NCI-H526 (cell line): ENCODE measurements at regions not wholly inside any gene's neighbourhood (a gene's known extent, or its start where the extent isn't known, plus 50 kb on each side); places are given as distances from the start of the nearest gene placed in this dataset.
"Not testable (repeated sequence)": the region's sequence is repeated elsewhere in the genome, so short reads cannot be mapped to it uniquely, and the experiment has no call there.

Experiments used
- DNase-seq, 2 experiments: peaks; one replicate each; lab custom pipeline; 2025; lab: John Stamatoyannopoulos, UW

DNA sequence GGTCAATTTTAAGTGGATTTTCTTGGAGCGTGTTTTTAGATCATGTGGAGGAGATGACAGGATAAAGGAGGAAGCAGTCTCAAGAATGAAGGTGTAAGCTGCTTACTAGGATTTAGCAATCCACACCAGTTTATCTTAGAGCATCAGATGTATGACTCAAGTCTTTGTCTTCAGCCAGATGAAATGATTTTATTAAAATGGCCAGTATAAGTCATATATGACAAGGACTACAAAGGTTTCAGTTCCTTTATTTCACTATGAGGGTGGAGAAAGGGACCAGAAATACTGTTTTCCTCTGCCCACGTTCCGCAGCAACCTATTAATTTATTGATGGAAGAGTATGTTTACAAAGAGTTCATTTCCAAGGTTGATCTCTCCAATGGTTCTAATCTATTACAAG lies 970.5 kb upstream of the SLC39A10 start:
- DNase-seq: no peak

DNA sequence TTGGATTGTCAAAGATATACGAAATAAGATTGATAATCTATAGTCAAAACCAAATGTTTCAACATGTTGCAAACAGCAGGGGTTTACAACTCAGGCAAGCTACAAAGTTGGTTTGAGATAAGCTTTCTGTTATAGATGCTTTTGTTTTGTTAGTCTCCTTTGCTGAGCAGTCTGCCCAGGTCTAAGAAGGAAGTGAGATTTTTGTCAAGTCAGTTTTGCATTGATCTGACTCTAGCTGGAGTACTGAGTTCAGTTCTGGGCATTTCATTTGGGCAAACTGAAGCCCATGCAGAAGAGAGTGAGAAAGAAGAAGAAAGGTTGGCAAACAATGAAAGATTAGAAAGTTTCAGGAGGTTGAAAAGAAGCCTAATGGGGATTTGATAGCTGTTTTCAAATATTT lies 983.0 kb upstream of the SLC39A10 start:
- no peak for DNase-seq

DNA sequence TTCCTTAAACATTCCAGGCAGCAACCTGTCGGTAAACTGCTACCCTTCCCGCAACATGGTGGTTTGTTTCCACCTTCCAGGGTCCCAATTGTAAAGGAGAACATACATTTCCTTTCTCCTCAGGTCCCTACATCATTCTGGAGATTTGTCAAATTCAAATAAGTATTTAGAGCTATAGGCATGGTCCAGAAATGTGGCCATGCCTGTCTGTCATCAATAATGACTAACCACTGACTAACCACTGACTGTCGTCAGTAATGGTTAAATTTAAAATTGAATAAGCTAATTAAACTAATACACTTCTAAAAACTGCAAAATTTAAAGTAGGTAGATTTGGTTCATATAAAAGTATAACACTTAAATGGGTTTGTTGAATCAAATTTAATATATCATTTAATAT lies 984.0 kb upstream of the SLC39A10 start:
- DNase-seq: no peak

DNA sequence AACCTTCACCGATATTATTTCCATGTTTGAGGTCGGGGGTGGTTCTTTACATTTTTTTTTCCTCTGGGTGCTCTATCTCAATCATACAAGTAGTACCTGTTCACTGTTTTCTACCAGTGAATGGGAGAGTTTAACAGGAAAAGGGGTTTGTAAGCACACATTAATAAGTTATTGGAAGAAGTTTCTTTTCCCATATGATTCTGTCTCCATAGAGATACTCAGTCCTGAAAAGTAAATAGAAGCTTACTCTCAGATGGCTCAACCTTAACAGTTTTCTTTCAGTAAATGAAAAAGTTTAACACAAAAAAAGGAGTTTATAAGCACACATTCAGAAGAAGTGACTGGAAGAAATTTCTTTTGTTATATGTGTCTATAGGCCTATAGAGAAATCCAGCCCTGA lies 995.6 kb upstream of the SLC39A10 start:
- DNase-seq: no peak

DNA sequence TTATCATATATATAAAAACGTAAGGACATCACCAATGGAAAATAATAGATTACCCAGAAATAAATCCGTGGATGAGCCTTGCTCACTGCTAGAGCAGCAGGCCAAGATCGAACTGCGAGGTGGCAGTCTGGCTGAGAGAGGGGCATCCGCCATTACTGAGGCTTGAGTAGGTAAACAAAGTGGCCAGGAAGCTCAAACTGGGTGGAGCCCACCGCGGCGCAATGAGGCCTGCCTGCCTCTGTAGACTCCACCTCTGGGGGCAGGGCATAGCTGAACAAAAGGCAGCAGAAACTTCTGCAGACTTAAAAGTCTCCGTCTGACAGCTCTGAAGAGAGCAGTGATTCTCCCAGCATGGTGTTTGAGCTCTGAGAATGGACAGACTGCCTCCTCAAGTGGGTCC lies 1018.0 kb upstream of the SLC39A10 start:
- DNase-seq: not testable (repeated sequence)

DNA sequence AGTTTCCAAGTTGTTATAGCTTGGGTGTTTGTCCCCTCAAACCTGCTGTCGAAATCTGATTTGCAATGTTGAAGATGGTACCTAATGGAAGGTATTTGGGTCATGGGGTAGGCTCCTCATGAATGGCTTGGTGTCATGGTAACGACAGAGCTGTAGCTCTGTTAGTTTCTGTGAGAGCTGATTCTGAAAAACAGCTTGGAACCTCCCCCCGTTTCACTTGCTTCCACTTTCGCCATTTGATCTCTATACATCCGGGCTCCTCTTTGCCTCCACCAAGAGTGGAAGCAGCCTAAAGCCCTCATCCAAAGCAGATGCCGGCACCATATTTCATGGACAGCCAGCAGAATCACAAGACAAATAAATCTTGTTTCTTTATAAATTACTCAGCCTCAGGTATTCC lies 1035.1 kb upstream of the SLC39A10 start:
- no peak for DNase-seq

DNA sequence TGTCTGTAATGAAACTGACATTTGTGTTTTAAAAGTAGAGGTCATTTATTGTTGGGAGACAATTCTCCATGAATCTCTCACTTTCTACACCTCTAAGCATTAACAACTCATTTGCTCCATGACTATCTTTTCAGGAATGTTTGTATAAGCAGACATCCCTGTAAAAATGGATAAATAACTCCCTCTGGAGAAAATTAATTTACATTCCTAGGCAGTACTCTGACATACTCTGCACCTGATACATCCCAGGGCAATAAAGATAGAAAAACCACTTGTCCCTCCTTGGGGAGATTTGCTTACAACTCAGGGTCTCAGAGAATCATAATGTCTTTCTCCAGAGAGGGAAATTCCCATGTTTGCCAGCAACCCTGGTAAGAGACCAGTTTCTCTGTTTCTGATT lies 1037.7 kb upstream of the SLC39A10 start:
- no peak for DNase-seq

DNA sequence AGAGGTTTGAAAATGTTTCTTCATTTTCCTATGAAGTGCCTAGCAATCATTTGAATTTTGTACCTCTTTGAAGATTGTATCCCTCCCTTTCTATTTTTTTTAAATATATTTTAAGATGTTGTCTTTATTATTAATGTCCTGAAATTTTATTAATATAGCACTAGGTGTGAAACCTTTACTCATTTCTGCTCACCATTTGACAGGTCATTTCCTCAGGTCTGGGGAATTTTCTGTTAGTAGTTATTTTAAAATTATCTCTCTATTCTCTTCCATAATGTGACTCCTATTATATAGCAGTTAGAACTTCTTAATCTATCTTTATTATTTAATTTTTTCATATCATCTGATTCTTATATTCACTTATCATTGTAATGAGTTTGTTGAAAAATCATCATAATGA lies 1038.6 kb upstream of the SLC39A10 start:
- DNase-seq: no peak

DNA sequence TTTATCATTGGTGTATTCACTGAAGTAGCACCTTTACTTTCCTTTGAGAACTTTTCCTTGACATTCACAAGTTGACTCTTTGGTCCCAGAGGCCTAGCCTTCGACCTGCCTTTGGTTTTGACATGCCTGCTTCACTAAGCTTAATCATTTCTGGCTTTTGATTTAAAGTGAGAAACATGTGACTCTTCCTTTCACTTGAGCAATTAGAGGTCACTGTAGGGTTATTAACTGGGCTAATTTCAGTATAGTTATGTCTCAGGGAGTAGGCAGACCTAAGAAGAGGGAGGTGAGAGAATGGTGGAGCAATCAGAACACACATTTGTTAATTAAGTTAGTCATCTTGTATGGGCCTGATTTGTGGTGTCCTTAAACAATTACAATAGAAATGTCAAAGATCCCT lies 1040.7 kb upstream of the SLC39A10 start:
- no peak for DNase-seq

DNA sequence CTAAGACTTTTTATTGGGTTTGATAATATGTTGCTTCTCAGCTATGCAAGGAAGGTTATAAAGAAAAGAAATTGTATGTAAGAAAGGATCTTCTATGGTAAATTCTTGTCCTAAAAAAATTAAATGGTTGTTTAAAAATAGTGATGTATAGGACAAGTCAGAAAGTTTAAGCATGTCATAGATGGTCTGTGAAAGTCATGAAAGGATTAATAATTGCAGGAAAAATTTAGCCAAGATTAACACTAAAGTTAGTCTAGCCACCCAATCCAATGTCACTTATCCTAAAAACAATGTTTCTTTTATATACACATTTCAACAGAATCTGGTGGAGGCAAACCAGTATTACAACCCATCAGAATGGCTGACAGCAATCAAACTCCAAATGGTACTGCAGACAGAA lies 1046.7 kb upstream of the SLC39A10 start:
- no peak for DNase-seq

DNA sequence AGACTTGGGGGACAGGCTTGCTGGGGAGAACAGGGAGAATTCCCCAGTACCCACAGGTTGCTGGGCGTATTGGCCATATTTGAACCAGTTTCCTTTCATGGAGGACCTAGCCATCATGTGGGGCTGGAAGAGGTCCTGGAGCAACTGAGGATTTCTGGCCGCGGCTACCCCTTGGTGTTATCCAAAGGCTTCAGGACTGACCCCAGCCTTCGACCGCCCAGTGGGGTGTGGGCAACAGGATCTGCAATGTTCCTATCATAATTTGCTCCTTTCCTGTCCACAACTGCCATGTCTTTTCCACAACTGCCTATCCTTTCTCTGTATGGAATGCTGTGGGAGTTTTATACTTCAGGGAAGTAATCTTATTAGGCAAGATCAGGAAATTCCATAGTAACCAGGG lies 1053.6 kb upstream of the SLC39A10 start:
- DNase-seq: no peak

DNA sequence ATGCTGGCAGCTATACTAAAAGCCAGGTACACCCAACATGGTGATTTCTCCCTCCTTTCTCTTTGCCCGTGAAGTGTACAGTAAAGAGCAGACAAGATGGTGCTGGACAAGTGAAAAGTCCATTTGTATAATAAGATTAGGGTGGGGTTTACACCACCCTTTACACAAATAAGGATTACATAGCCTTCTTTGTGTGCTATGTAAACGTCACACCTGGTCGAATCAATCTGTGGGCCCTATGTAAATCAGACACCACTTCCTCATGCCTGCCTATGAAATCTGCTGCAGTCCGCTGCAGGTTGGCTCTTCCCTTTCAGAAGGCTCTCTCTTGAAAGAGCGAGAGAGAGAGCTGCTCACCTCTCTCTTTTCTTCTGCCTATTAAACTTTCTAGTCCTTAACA lies 1054.3 kb upstream of the SLC39A10 start:
- peak; percentile 90 to 93 for DNase-seq

DNA sequence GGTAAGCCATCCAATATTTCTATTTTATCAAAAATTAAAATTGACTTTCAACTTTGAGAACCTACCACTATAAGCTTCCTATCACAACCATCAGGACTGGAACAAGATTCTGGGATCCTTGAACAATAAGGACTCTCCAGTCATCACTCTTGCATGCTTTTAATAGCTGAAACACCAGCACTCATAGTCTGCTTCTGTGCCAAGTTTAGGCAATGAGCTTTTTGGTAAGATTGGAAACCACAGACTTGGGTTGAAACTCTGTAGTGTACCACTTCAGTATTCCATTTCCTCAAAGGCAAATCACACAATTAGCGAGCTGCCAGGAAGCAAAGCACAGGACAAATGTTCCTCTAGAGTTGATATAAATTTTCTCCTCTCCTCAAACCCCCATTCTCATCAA lies 1065.8 kb upstream of the SLC39A10 start:
- DNase-seq: no peak

DNA sequence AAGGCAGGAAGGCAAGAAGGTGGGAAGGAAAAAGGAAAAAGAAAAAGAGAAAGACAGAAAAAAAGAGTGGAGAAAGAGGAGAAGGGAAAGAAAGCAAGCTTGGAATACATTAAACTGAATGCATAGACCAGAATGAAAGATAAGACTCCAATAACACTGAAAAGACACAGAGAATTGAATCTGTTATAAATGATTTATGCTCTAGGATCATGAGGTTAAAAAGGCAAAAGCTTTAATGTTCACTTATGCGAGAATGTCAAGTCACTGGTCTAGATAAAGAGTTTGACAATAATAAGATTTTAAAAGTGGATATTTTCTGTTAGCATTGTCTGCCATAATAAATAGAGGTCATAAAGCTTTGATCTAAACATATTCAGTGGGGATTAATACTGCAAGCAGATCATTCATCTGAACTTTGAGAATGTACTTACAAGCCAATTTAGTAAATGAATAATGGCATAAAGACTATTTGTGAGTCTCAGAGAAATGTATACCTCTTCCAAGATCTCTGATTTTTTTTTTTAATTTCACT lies 1069.2 kb upstream of the SLC39A10 start:
- no peak for DNase-seq

DNA sequence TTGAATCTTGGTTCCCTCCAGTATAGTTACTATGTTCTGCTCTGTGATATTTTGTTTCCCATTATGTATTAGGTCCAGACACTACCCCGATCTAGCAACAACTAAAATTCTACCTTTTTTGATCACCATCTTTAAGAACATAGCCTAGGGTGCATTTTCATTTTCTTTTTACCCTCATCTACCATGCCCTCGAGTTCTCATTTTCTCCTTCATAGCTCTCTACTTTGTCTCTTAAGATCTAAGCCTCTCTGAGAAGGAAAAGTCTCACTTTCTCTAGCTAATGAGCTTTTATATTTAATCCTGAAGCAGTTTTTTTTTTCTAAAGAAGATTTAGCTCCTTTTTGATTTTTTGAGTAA lies 1089.4 kb upstream of the SLC39A10 start:
- no peak for DNase-seq

DNA sequence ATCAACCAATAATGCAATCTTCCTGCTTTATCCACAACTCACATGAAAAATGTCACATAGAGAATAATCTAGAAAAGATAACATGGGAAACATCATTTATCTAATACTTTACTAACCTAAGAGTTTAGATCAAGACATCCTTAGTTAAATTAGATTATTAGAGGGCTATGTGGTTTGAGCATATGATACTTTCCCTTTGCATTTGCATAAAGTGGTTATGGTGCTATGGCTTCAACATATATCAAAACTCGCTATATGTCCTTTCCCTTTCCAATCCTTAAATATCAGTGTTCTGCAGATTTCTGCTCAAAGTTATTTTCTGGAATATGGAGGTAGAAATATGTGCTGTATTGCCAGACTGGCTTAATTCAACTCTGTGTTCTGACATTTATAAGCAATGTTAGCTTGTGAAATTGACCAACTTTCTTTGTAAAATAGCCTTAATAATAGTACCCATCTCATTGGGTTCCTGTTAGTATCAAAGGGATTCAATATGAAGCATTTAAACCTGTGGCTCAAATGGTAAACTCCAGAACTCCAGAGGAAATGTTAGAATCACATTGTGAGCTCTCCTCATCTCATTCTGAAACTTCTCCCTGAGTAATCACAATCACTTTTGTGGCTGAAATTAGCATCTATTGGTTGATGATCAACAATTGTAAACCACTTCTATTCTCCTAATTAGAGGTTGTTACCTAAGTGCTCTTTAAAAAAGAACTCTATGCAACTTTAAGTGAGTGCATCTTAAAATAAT lies 1089.9 kb upstream of the SLC39A10 start:
- DNase-seq: peak in 1 of 2 experiments; percentile 20

DNA sequence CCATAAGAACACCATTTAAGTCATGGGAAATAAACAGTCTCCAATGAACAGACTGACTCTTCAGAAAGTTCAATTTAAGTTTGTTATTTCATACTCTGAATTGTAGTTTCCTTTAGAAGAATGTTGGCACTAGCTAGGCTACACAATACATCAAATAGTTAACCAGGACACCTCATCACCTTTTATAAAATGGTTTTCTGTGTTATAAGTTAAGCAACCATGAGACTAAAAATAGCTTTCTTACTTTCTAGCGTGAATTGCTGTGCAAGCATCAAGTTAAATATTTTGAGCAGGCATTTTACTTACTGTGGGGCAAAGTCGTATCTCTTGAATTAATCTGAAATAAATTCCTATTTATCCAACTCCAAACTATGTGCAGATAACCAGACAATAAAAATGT lies 1092.6 kb upstream of the SLC39A10 start:
- DNase-seq: no peak

DNA sequence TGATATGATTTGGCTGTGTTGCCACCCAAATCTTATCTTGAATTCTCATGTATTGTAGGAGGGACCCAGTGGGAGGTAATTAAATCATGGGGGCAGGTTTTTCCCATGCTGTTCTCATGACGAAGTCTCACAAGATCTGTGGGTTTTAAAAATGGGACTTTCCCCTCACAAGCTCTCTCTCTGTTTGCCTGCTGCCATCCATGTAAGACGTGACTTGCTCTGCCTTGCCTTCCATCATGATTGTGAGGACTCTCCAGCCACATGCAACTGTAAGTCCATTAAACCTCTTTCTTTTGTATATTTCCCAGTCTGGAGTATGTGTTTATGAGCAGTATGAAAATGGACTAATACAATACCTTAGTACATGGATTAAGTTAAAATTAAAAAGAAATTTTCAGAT lies 1094.7 kb upstream of the SLC39A10 start:
- no peak for DNase-seq

DNA sequence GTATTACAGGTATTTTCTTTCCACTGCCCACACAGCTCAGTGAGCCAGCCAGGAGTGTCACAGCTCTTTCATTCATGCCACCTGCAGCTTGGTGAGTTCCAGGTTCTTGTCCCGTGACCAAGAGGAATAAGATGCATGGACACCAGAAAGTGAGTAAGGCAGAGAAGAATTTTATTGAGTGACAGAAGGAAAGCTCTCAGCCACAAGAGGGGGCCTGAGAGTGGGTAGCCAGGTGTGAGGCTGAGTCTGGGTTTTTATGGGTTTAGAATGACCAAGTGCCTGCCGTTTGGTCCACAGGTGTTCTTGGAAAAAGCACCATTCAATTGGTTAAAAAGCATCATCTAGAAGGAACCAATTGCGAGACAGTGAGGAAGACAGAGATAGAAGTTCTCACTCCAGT lies 1097.1 kb upstream of the SLC39A10 start:
- DNase-seq: no peak

DNA sequence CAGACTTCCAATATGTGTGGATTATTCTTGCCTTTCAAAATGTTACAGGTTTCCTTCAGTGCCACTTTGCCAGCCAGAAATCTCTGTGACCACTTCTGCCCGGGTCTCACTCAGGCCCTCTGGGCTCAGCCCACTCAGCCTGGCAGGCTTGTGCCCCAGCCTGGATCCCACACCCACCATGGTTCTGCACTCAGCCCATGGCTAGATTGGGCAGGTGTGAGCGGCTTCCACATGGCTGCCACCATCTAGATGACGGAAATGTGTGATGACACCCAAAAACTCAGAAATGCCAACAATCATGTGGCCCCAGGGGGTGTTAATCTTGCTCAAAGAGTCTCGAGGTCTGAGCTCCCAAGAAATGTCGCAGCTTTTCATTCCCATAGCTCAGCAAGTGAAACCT lies 1097.5 kb upstream of the SLC39A10 start:
- DNase-seq: no peak

DNA sequence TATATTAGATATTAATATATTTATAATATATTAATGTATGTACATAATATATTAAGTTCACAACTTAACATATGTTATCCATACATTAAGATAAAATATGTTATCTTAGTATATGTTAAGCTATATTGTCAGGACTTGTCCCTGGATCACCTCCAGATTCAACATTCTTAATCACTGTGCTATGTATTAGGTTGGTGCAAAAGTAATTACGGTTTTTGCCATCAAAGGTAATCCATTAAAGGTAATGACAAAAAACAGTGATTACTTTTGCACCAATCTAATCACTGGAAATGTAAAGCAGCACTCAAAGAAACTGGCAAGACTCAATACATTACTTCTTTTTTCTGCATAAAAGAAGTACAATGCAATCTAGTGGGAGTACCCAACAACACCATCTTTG lies 1099.0 kb upstream of the SLC39A10 start:
- no peak for DNase-seq

DNA sequence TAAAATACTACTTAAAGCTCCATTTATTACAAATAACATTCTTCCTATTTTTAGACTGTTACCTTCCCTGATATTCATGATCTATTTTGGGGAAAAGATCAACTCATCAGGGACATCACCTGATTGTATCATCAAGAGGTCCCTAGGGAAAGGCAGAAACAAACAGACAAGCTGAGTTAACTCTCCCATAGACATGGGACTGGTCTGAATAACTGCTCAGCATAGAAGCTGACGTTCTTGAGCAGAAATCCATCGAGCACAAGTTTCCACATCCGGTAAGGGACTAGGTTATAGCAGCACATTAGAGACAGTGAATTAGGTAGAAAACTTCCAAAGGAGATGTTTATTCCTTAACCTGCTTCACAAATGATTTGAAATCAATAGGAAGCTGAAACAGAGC lies 1100.4 kb upstream of the SLC39A10 start:
- peak in 1 of 2 experiments; percentile 2 for DNase-seq

DNA sequence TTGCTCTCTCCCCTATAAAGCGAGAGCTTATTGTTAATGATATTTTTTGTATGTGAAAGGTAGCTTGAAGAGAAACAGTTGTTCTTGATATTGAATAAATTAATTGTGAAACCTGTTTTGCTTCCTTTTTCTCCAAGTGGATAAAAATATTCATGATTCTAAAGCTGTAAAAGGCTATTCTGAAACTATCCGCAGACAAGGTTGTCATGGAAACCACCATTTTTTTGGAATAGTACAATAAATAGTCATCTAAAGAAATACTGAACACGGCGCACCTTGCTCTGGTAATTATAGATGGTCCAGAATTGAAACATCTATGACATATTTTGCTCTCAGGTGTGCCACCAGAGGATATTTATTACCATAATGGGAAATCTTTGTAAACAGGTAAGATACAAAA lies 1103.0 kb upstream of the SLC39A10 start:
- no peak for DNase-seq

DNA sequence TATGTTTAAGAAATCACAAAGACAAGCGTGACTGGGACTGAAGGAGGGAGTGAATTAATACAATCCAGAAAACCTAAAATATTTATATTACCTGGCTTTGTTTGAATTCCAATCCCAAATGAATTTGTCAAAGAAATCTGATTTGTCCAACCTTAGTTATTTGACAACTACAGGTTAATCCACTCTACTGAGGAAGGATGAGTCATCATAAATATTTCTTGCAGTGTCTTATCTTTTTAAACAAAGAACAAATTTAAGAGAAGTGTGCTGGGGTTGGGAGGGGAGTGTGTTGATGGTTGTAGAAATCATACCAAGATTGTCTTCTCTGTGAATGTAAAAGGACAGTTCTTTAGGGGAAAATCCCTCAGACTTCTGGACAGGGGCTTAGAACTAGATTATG lies 1106.3 kb upstream of the SLC39A10 start:
- no peak for DNase-seq
